Breast epithelium (tissue), 4 donors: ENCODE measurements at regions not wholly inside any gene's neighbourhood (a gene's known extent, or its start where the extent isn't known, plus 50 kb on each side); places are given as distances from the start of the nearest gene placed in this dataset.

Source experiments
- DNase-seq, 2 donors: peaks; one replicate each; pipeline ENCODE4 v3.0.0-alpha.2; 2019; ENCODE audit warnings: low spot score in 2 of 2
- H3K27ac ChIP-seq, 2 donors: fragments of 200-600 bp; sonication (generic) in 1 of 2; one replicate each; pipeline ENCODE4 v1.5.1; 2016 to 2019; ENCODE audit warnings: mild to moderate bottlenecking in 1 of 2
- H3K27me3 ChIP-seq, 2 donors: fragments of 200-600 bp; sonication (generic) in 1 of 2; one replicate each; pipeline versions ENCODE4 v1.5.1 to v1.6.0; 2017 to 2019; ENCODE audit warnings: control low read depth in 1 of 2, mild to moderate bottlenecking in 1 of 2
- H3K36me3 ChIP-seq: fragments of 200-600 bp; one replicate; pipeline ENCODE4 v1.5.1; 2019
- H3K4me1 ChIP-seq, 2 donors: fragments of 200-600 bp; sonication (generic); one replicate each; pipeline ENCODE4 v1.5.1; 2016 to 2019; ENCODE audit warnings: control low read depth in 1 of 2
- H3K4me3 ChIP-seq, 3 donors: fragments of 200-600 bp; sonication (generic); 1 replicate in 2 of 3; 2 replicates in 1 of 3; pipeline ENCODE4 v1.5.1; 2016 to 2019; ENCODE audit warnings: mild to moderate bottlenecking in 3 of 3, moderate library complexity in 2 of 3
- H3K9me3 ChIP-seq, 2 donors: fragments of 200-600 bp; sonication (generic) in 1 of 2; one replicate each; pipeline ENCODE4 v1.5.1; 2016 to 2019; ENCODE audit warnings: control low read depth in 1 of 2
- CTCF ChIP-seq, 3 donors: fragments of 450-650 bp; IDR thresholded peaks; one replicate each; pipeline ENCODE4 v1.5.1; 2016 to 2017; ENCODE audit warnings: antibody characterized with exemption in 3 of 3, mild to moderate bottlenecking in 3 of 3, moderate library complexity in 3 of 3
- POLR2A ChIP-seq: fragments of 450-650 bp; IDR thresholded peaks from one replicate; pipeline ENCODE4 v1.6.1; 2016; ENCODE audit warnings: antibody characterized with exemption, mild to moderate bottlenecking, moderate library complexity
- POLR2AphosphoS5 ChIP-seq, 3 donors: sonication (generic); formaldehyde crosslinking; IDR thresholded peaks; one replicate each; pipeline ENCODE4 v1.6.1; 2017; ENCODE audit warnings: antibody characterized with exemption in 3 of 3
- intact Hi-C: fragments of 100-400 bp; cut with DNase I; formaldehyde crosslinking; loops from one replicate; pipeline ENCODE4 v1.15.1; 2023; ENCODE audit warnings: low total_unique reads

GRCh38 chr9:111167341-111167740 is 129.1 kb upstream of the LPAR1 start:
- no peaks in the 10 kb centered on the region for H3K36me3 ChIP-seq
- intact Hi-C loops: no loop called here

GRCh38 chr9:111163716-111164389 is 125.6 kb upstream of the LPAR1 start:
- no peaks in the 10 kb centered on the region for H3K36me3 ChIP-seq
- no peaks in the 10 kb centered on the region for H3K27me3 ChIP-seq
- no peaks in the 10 kb centered on the region for H3K4me1 ChIP-seq
- no peak for DNase-seq
- intact Hi-C loops: no loop called here
- no peak overlapping the region for H3K4me3 ChIP-seq
- TF ChIP-seq POLR2A (no peak), CTCF (IDR thresholded peaks at IDR 0.05) (no peak), POLR2AphosphoS5 (IDR thresholded peaks at IDR 0.05) (no peak)
- H3K27ac ChIP-seq: peak overlapping the region in 1 of 2 donors; percentile 78
- H3K9me3 ChIP-seq: peaks cover 0 to 22% of the 10 kb centered on the region in 2 donors

More at GRCh38 chr9:111167341-111167740, 129.1 kb upstream of the LPAR1 start:
- no peak for DNase-seq
- Histone ChIP-seq H3K9me3 (peaks cover 0 to 23% of the 10 kb centered on the region in 2 donors), H3K4me3 (no peak overlapping the region), H3K4me1 (no peaks in the 10 kb centered on the region), H3K27me3 (no peaks in the 10 kb centered on the region), H3K27ac (no peak overlapping the region)
- TF ChIP-seq CTCF (IDR thresholded peaks at IDR 0.05): no peak
- no peak for TF ChIP-seq POLR2A
- TF ChIP-seq POLR2AphosphoS5 (IDR thresholded peaks at IDR 0.05): no peak

GRCh38 chr9:111162026-111162425 is 123.8 kb upstream of the LPAR1 start:
- intact Hi-C loops: no loop called here
- no peak for DNase-seq
- peaks cover 0 to 5% of the 10 kb centered on the region in 2 donors for H3K9me3 ChIP-seq
- H3K4me1 ChIP-seq: no peaks in the 10 kb centered on the region
- no peak overlapping the region for H3K27ac ChIP-seq
- H3K36me3 ChIP-seq: no peaks in the 10 kb centered on the region
- H3K4me3 ChIP-seq: no peak overlapping the region
- no peak for TF ChIP-seq POLR2A
- H3K27me3 ChIP-seq: no peaks in the 10 kb centered on the region

- H3K4me3 ChIP-seq: no peak overlapping the region
- TF ChIP-seq POLR2A (no peak), CTCF (IDR thresholded peaks at IDR 0.05) (no peak), POLR2AphosphoS5 (IDR thresholded peaks at IDR 0.05) (no peak)
- no peaks in the 10 kb centered on the region for H3K4me1 ChIP-seq
- peak overlapping the region in 1 of 2 donors; percentile 9 for H3K27ac ChIP-seq
- H3K27me3 ChIP-seq: no peaks in the 10 kb centered on the region
- intact Hi-C loops: no loop called here
- DNase-seq: no peak
- H3K9me3 ChIP-seq: no peaks in the 10 kb centered on the region
- H3K36me3 ChIP-seq: no peaks in the 10 kb centered on the region
These were observed 122.7 kb upstream of the LPAR1 start for GRCh38 chr9:111161015-111161415.

GRCh38 chr9:111158999-111159398 is 120.7 kb upstream of the LPAR1 start:
- Histone ChIP-seq H3K4me3 (no peak overlapping the region), H3K36me3 (no peaks in the 10 kb centered on the region), H3K9me3 (no peaks in the 10 kb centered on the region), H3K4me1 (no peaks in the 10 kb centered on the region), H3K27me3 (no peaks in the 10 kb centered on the region), H3K27ac (no peak overlapping the region)
- intact Hi-C loops: no loop called here
- DNase-seq: no peak
- TF ChIP-seq POLR2AphosphoS5 (IDR thresholded peaks at IDR 0.05): no peak
- TF ChIP-seq POLR2A: no peak
- TF ChIP-seq CTCF (IDR thresholded peaks at IDR 0.05): no peak

GRCh38 chr9:111158363-111158762 is 120.1 kb upstream of the LPAR1 start:
- Histone ChIP-seq H3K4me3 (no peak overlapping the region), H3K4me1 (no peaks in the 10 kb centered on the region), H3K27ac (no peak overlapping the region), H3K36me3 (no peaks in the 10 kb centered on the region), H3K27me3 (no peaks in the 10 kb centered on the region), H3K9me3 (no peaks in the 10 kb centered on the region)
- intact Hi-C loops: no loop called here
- TF ChIP-seq CTCF (IDR thresholded peaks at IDR 0.05) (no peak), POLR2AphosphoS5 (IDR thresholded peaks at IDR 0.05) (no peak), POLR2A (no peak)
- DNase-seq: no peak
